DMS53 (cell line): ENCODE measurements at regions not wholly inside any gene's neighbourhood (a gene's known extent, or its start where the extent isn't known, plus 50 kb on each side); places are given as distances from the start of the nearest gene placed in this dataset.
"Not testable (repeated sequence)": the region's sequence is repeated elsewhere in the genome, so short reads cannot be mapped to it uniquely, and the experiment has no call there.

Experiments used
- DNase-seq: peaks from one replicate; lab custom pipeline; 2025; lab: John Stamatoyannopoulos, UW

DNA sequence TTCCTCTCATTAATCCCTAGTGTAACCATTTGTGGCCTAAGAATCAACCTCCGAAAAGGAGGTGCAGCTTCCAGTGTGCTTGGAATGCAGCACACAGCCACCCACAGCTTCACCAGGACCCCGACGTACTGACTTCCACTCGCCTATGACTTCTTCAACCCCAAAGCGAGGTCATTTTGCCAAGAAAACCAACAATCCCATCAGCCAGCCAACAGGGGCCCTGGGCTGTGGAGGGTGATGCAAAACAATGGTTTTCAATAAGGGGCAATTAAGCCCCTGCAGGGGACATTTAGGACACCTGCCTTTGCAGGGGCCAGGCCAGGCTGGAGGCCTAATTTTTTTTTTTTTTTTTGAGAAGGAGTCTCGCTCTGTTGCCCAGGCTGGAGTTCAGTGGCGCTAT is 158.1 kb upstream of the SKOR2 start:
- DNase-seq, result no peak

- no peak for DNase-seq
Observed at GRCh38 chr18:47407736-47408135, 156.3 kb upstream of the SKOR2 start.

DNA sequence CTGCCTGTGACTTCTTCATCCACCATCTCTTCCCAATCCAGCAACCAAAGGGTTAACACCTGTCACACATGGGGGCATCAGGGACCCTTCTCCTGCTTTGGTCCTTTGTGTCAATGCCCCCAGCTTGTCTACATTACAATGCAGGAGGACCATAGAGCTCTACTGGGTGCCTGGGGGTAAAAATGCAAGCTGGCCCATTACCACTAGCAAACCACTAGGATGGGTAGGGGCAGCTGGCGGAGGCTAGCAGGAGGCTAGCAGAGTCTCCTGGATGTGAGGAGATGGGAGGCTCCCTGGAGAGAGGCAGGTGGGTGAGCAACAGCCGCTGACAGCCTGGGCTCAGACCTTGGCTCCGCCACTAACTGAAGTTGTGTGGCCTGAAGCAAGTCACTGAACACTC is 153.4 kb upstream of the SKOR2 start:
- DNase-seq, result no peak

- no peak for DNase-seq
Observed at GRCh38 chr18:47403949-47404348, 152.5 kb upstream of the SKOR2 start.

DNA sequence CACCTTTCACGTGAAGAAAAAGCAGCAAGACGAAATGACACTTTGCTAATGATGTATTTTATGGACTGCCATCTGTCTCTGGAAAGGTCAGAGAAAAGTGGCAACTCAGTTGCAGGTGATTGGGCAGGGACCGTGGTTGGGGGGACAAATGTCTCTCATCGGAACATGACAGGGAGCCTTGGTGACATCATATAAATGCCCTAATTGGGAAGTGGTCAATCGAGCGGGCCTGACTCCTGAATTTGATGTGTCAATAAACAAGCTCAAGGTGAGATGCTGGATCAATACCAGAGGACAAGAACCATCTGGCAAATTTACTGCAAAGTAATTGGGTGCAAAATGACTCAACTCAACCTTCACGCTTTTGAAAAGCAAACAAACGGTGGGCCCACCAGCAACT is 151.9 kb upstream of the SKOR2 start:
- no peak for DNase-seq

GRCh38 chr18:47399475-47399874 is 148.0 kb upstream of the SKOR2 start:
- no peak for DNase-seq

GRCh38 chr18:47397671-47398319 is 146.3 kb upstream of the SKOR2 start:
- DNase-seq, result peak; percentile 43

- no peak for DNase-seq
Observed at GRCh38 chr18:47391665-47392064, 140.2 kb upstream of the SKOR2 start.

DNA sequence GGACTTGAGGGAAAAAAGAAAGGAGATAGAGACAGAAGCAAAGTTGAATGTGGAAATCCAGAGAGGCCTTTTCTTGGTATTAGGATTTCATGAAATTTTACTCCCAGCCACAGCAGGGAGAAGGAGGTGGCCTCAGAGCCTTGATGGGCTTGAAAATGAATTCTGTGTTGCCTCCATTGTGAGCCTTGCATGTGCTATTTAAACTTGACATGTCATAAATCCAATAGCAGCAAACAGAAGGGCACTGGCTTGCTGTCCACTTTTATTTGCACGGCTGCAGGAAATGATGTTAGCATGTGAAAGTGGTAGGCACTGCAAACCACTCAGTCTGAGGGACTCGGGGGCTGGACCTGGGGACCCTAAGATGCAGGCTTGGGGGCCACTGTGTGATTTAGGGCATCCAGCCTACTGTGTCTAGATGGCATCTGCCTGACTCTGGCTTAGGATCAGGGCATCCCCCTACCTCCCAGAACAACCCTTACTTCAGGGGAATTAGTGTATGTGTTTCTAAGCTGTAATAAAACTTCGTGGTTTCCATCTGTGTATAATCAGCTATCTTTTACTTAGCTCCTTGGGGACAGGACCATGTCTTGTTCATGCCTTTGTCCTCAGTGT is 139.1 kb upstream of the SKOR2 start:
- no peak for DNase-seq

- DNase-seq, result no peak
Observed at GRCh38 chr18:47389210-47389609, 137.8 kb upstream of the SKOR2 start.

GRCh38 chr18:47387864-47388263 is 136.4 kb upstream of the SKOR2 start:
- DNase-seq, result no peak

GRCh38 chr18:47383729-47384128 is 132.3 kb upstream of the SKOR2 start:
- no peak for DNase-seq

DNA sequence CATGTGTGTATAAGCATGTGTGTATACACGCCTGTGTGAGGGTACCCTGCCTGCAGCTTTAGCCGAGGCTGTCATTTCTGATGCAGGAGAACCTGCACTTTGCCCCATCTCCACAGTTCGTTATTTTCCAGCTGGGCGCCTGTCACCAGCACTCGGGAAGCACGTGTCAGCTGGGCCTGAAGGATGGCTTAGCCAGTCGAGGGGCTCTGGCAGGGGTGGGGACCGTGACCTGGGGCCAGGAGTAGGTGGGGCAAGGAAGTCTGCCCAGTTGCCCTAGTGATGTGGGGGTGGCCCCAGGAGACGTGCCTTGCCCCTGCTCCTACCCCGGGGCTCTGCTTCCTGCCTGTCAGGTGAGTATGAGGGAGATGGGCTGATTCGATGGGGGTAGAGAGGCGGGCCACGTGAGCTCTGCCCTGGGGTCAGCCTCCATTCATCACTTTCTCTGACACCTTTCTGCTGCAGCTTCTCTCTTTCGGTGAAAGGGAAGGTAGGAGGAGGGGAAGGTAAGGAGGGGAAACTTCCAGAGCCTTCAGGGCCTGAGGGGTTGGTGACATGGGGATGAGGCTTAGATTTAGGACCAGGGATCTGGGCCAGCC is 130.6 kb upstream of the SKOR2 start:
- no peak for DNase-seq

DNA sequence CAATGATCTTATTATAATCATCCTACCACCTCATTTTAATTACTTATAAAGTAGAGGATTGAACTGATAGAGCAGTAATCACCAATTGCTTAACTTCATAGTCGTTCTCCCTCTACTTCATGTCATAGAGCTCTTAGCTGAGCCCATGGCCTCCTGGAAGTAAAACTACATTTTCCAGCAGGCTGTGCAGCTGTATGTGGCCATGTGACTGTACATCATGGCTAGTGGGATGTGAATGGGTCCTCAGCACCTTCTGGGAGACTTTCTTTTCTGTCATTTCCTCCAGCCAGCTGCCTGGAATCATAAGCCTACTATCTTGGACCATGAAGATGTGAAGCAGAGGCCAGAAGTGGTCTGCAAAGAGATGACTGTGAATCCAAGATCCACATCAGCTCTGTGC is 128.7 kb upstream of the SKOR2 start:
- no peak for DNase-seq

GRCh38 chr18:47373465-47373864 is 122.0 kb upstream of the SKOR2 start:
- DNase-seq, result no peak

- no peak for DNase-seq
Observed at GRCh38 chr18:47370052-47370451, 118.6 kb upstream of the SKOR2 start.

GRCh38 chr18:47354061-47354460 is 102.6 kb upstream of the SKOR2 start:
- DNase-seq, result not testable (repeated sequence)

- no peak for DNase-seq
Observed at GRCh38 chr18:47346016-47346415, 94.6 kb upstream of the SKOR2 start.

DNA sequence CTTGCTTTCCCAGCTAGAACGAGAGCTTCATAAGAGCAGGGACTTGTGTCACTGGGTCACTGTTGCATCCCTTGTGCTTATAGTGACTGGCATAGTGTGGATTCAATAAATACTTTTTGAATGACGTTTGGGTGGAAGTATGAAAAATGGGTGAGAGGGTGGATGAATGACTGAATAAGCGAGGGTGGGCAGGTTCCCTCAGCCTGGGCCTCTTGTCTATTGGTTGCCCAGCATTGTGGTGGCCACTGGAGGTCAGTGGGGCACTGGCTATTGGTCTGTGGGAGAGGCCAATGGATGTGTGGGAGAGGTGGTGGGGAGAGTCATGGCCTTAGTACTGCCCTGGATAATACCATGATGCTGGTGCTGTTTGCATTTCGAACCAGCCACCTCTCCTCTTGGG is 93.8 kb upstream of the SKOR2 start:
- DNase-seq, result no peak

- no peak for DNase-seq
Observed at GRCh38 chr18:47343291-47343690, 91.8 kb upstream of the SKOR2 start.

GRCh38 chr18:47342566-47342965 is 91.1 kb upstream of the SKOR2 start:
- DNase-seq, result no peak

DNA sequence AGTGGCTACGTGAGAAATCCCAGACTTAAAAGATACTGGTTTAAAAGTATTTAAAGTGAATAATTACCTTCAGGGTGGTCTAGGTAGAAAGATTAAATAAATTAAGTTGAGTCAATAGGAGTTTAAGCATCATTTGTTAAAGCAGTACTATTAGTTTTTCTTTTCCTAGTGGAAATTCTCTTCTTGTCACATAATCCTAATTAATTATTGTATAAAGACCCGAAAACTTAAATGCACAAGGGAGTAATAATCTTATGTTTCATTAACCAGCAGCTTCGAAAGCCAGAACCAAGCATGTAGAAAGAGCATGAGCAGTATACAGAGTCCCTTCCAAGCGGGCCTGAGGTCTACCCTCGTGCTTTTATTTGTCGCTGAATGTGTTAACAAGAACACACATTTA is 90.2 kb upstream of the SKOR2 start:
- no peak for DNase-seq

DNA sequence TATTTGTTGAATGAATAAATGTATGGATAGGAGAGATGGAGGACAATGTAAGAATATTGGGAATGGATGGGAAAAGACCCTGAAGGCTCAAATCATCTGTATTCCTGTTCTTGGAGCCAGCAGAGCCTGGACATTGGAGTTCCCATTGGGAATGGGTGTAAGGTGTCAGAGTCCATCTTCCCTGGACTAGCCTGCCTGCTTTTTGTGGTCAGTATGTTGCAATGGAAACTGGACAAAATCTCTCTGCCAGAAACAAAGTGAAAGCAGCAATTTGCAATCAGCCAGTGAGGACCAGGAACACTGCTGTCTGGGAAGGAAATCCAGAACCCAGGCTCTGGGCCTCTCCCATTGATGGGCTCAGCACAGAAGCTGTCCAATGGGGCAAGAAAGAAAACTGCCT is 83.5 kb upstream of the SKOR2 start:
- DNase-seq, result no peak
